ENCODE measurements at regions not wholly inside any gene's neighbourhood (a gene's known extent, or its start where the extent isn't known, plus 50 kb on each side); places are given as distances from the start of the nearest gene placed in this dataset.

DNA sequence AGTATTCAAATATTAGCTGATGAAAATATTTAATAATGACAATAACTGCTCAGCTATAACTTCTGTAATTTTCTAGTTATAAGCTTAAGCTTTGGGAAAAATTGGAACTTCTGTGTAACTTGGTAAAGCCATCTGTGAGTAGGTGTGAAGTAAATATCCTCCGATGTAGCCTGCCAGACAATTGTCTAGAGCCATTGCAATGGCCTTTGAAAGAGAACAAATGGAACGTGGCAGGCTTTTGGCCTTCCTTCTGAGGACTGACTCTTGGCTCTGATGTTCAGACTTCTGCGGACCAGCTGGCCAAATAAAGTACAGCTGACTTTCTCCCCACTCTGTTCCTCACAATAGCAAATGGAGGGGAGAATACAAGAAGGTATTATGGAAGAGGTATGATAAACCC is 203.4 kb upstream of the NMUR2 start:
- no peak for TF ChIP-seq CHD4 (IDR thresholded peaks at IDR 0.05)
- Histone ChIP-seq H4K20me1 (ENCODE audit: control insufficient read depth, insufficient read depth) (no peaks in the 10 kb centered on the region), H3K9ac (ENCODE audit: control insufficient read depth, insufficient read depth, low read length) (no peak overlapping the region), H3K9me3 (replicated peaks; ENCODE audit: control insufficient read depth, insufficient read depth, low read length) (no peaks in the 10 kb centered on the region), H2AFZ (ENCODE audit: control insufficient read depth, low read depth, low read length) (no peak overlapping the region), H3K27me3 (replicated peaks in 1 of 2; ENCODE audit: control insufficient read depth in 2 of 2, insufficient read depth in 2 of 2, low read length in 1 of 2) (no peaks in the 10 kb centered on the region), H3K27ac (ENCODE audit: control insufficient read depth, insufficient read depth) (no peak overlapping the region), H3K4me2 (ENCODE audit: control insufficient read depth, insufficient read depth) (no peak overlapping the region), H3K4me3 (no peak overlapping the region), H3K36me3 (ENCODE audit: control insufficient read depth in 2 of 2, insufficient read depth in 2 of 2, low read length in 1 of 2) (no peaks in the 10 kb centered on the region), H3K4me1 (ENCODE audit: control insufficient read depth, insufficient read depth, low read length) (no peaks in the 10 kb centered on the region), H3K79me2 (ENCODE audit: control insufficient read depth, insufficient read depth, low read length) (no peaks in the 10 kb centered on the region)
- in situ Hi-C loops (cut with MboI) = no loop called here
- FAIRE-seq (no peak), DNase-seq (ENCODE audit: low read depth, low spot score) (no peak), ATAC-seq (no peak)
- RAD21 ChIA-PET (ENCODE audit: unreplicated experiment) = no interaction called here
- WGBS (ENCODE audit: insufficient coverage, insufficient replicate concordance, low lambda C conversion rate, missing lambda C conversion rate) = 44% methylated on average over 3 of the region's 3 CpGs
- CTCF ChIA-PET = no interaction called here
- intact Hi-C loops (cut with micrococcal nuclease; ENCODE audit: unreplicated experiment) = no loop called here
- POLR2A ChIA-PET = no interaction called here
- SMC1A ChIA-PET (ENCODE audit: uncharacterized antibody, unreplicated experiment) = interaction anchor here (1.1 kb wide), 1 partner anchor 14 kb away, joined by 3 read pairs; no protein-coding TSS in a partner anchor
- no TSS peak for BruUV-seq (replicated peaks)

DNA sequence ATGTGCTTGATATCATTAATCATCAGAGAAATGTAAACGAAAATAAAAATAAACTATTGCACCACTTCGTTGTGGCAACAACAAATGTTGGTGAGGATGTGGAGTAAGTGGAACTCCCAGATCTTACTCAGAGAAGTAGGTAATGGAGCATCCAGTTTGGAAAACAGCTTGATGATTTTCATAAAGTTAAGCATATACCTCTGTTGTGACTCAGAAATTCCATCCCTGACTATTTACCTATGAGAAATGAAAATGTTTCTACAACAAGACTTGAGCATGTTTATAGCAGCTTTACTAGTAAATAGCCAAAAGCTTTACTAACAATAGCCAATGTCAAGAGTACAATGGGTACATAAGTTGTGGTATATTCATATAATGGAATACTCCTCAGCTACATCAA is 214.7 kb upstream of the NMUR2 start:
- CTCF ChIA-PET = no interaction called here
- no peaks in the 10 kb centered on the region for H4K20me1 ChIP-seq (ENCODE audit: control insufficient read depth, insufficient read depth)
- no peak for FAIRE-seq

More for the DNA sequence above, 214.7 kb upstream of the NMUR2 start:
- H3K9me3 ChIP-seq (replicated peaks; ENCODE audit: control insufficient read depth, insufficient read depth, low read length) = no peaks in the 10 kb centered on the region
- POLR2A ChIA-PET = no interaction called here
- 0% methylated on average over 2 of the region's 2 CpGs for WGBS (ENCODE audit: insufficient coverage, insufficient replicate concordance, low lambda C conversion rate, missing lambda C conversion rate)
- no peak overlapping the region for H3K4me2 ChIP-seq (ENCODE audit: control insufficient read depth, insufficient read depth)
- no peak overlapping the region for H3K27ac ChIP-seq (ENCODE audit: control insufficient read depth, insufficient read depth)
- H3K4me3 ChIP-seq = no peak overlapping the region
- ATAC-seq (no peak), DNase-seq (ENCODE audit: low read depth, low spot score) (no peak)
- no peaks in the 10 kb centered on the region for H3K4me1 ChIP-seq (ENCODE audit: control insufficient read depth, insufficient read depth, low read length)
- intact Hi-C loops (cut with micrococcal nuclease; ENCODE audit: unreplicated experiment) = no loop called here
- no peaks in the 10 kb centered on the region for H3K36me3 ChIP-seq (ENCODE audit: control insufficient read depth in 2 of 2, insufficient read depth in 2 of 2, low read length in 1 of 2)
- no peaks in the 10 kb centered on the region for H3K79me2 ChIP-seq (ENCODE audit: control insufficient read depth, insufficient read depth, low read length)
- in situ Hi-C loops (cut with MboI) = no loop called here
- no TSS peak for BruUV-seq (replicated peaks)
- H2AFZ ChIP-seq (ENCODE audit: control insufficient read depth, low read depth, low read length) = no peak overlapping the region
- RAD21 ChIA-PET (ENCODE audit: unreplicated experiment) = no interaction called here
- H3K27me3 ChIP-seq (replicated peaks in 1 of 2; ENCODE audit: control insufficient read depth in 2 of 2, insufficient read depth in 2 of 2, low read length in 1 of 2) = no peaks in the 10 kb centered on the region
- no peak for TF ChIP-seq SRF (IDR thresholded peaks at IDR 0.05; ENCODE audit: low read depth in 2 of 2, low read length in 2 of 2)
- TF ChIP-seq FOXK2 (IDR thresholded peaks at IDR 0.05) = no peak
- TF ChIP-seq RAD21 (IDR thresholded peaks at IDR 0.05; ENCODE audit: insufficient read depth, low read depth, low read length) = no peak
- SMC1A ChIA-PET (ENCODE audit: uncharacterized antibody, unreplicated experiment) = interaction anchor here (0.6 kb wide), 1 partner anchor 1661 kb away, joined by 3 read pairs; no protein-coding TSS in a partner anchor
- no peak overlapping the region for H3K9ac ChIP-seq (ENCODE audit: control insufficient read depth, insufficient read depth, low read length)
